MM.1S (cell line): ENCODE measurements at regions not wholly inside any gene's neighbourhood (a gene's known extent, or its start where the extent isn't known, plus 50 kb on each side); places are given as distances from the start of the nearest gene placed in this dataset.

Experiments
- EZH2phosphoT487 ChIP-seq: fragments of 300-600 bp; sonication (generic); IDR thresholded peaks from 2 replicates; pipeline ENCODE4 v1.6.1; 2018; ENCODE audit warnings: antibody characterized with exemption, low read length
- TF ChIP-seq, protein P1 (sequence below): fragments of 300-600 bp; sonication (generic); IDR thresholded peaks from 2 replicates; pipeline ENCODE4 v1.5.1; 2016; ENCODE audit warnings: antibody characterized with exemption, low read length, mixed read lengths

DNA sequence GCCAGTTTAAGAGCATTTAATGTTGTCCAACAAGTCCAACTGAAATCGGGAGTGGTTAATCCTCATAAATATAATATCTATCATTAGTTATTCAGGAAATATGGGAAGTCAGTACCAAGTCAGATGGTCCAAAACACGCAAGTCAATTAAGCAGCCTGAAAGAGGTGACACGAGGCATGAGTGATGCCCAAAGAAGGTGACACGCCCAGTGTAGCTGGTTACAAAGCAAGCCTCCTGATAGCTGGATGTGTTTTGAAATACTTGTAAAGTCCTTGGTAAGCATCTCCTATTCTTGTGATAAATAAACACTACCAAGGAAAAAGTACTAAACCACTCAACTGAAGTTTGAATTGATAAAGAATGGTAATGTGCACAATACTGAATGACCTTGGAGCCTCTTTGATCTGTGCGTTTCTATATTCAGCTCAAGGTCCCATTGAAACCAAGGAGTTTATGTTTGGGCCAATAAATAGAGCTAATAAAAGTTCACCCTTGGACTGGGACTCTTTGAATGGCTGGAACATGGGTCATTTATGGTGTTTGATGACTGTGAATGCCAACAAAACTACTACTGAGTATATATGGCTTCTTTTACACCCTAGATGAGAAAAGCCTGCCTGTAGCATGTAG lies 93.2 kb upstream of the KLF3 start:
- TF ChIP-seq, protein P1, sequence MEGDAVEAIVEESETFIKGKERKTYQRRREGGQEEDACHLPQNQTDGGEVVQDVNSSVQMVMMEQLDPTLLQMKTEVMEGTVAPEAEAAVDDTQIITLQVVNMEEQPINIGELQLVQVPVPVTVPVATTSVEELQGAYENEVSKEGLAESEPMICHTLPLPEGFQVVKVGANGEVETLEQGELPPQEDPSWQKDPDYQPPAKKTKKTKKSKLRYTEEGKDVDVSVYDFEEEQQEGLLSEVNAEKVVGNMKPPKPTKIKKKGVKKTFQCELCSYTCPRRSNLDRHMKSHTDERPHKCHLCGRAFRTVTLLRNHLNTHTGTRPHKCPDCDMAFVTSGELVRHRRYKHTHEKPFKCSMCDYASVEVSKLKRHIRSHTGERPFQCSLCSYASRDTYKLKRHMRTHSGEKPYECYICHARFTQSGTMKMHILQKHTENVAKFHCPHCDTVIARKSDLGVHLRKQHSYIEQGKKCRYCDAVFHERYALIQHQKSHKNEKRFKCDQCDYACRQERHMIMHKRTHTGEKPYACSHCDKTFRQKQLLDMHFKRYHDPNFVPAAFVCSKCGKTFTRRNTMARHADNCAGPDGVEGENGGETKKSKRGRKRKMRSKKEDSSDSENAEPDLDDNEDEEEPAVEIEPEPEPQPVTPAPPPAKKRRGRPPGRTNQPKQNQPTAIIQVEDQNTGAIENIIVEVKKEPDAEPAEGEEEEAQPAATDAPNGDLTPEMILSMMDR, result no peak
- no peak for TF ChIP-seq EZH2phosphoT487
